Mesodermal cell (in vitro differentiated cells): ENCODE measurements at regions not wholly inside any gene's neighbourhood (a gene's known extent, or its start where the extent isn't known, plus 50 kb on each side); places are given as distances from the start of the nearest gene placed in this dataset.

ENCODE experiments used
- H3K27ac ChIP-seq: 2 replicates; pipeline ENCODE4 v1.7.0; 2013; ENCODE audit warnings: mild to moderate bottlenecking, low read depth, low read length, moderate library complexity; ENCODE audit not compliant: severe bottlenecking
- H3K36me3 ChIP-seq: 2 replicates; pipeline ENCODE4 v1.7.1; 2013; ENCODE audit warnings: mild to moderate bottlenecking, low read length, moderate library complexity; ENCODE audit not compliant: control insufficient read depth, insufficient read depth
- H3K4me1 ChIP-seq: one replicate; pipeline ENCODE4 v1.7.1; 2013; ENCODE audit warnings: mild to moderate bottlenecking, low read length; ENCODE audit not compliant: insufficient read depth, control insufficient read depth, poor library complexity, severe bottlenecking
- H3K4me3 ChIP-seq: 2 replicates; pipeline ENCODE4 v1.7.0; 2013; ENCODE audit warnings: low read length, control low read depth, mild to moderate bottlenecking; ENCODE audit not compliant: insufficient read depth, poor library complexity, severe bottlenecking; ENCODE audit errors: extremely low read depth
- H3K9me3 ChIP-seq: 2 replicates; pipeline ENCODE4 v1.7.1; 2013; ENCODE audit warnings: mild to moderate bottlenecking, low read length, moderate library complexity; ENCODE audit not compliant: control insufficient read depth
- WGBS, 2 experiments: methylation state at CpG; one replicate each; pipeline ENCODE4 v1.1.5; 2013; ENCODE audit warnings: missing lambda C conversion rate in 2 of 2; ENCODE audit not compliant: insufficient coverage in 2 of 2; 5-methylcytosine and 5-hydroxymethylcytosine counted together

DNA sequence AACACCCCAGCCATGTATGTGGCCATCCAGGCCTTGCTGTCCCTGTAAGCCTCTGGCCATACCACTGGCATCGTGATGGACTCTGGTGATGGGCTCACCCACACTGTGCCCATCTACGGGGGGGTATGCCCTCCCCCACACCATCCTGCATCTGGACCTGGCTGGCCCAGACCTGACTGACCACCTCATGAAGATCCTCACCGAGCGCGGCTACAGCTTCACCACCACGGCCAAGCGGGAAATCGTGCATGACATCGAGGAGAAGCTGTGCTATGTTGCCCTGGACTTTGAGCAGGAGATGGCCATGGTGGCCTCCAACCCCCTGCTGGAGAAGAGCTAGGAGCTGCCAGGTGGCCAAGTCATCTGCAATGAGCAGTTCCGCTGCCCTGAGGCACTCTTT lies 80.4 kb upstream of the ZCCHC2 start:
- H3K9me3 ChIP-seq = no peaks in the 10 kb centered on the region
- no peak overlapping the region for H3K27ac ChIP-seq
- 95% methylated on average over 9 of the region's 10 CpGs for WGBS, 2 experiments
- H3K4me1 ChIP-seq = peaks cover 3% of the 10 kb centered on the region
- H3K4me3 ChIP-seq = no peak overlapping the region
- no peaks in the 10 kb centered on the region for H3K36me3 ChIP-seq

GRCh38 chr18:62445386-62445917 lies 77.4 kb upstream of the ZCCHC2 start:
- H3K27ac ChIP-seq = no peak overlapping the region
- no CpG with 5 or more reads among the region's 4 CpGs for WGBS, 2 experiments
- H3K4me1 ChIP-seq = peaks cover 4% of the 10 kb centered on the region
- H3K4me3 ChIP-seq = no peak overlapping the region
- no peaks in the 10 kb centered on the region for H3K9me3 ChIP-seq
- no peaks in the 10 kb centered on the region for H3K36me3 ChIP-seq

GRCh38 chr18:62446511-62446910 lies 76.3 kb upstream of the ZCCHC2 start:
- Histone ChIP-seq H3K36me3 (no peaks in the 10 kb centered on the region), H3K27ac (no peak overlapping the region), H3K4me1 (peaks cover 12% of the 10 kb centered on the region), H3K9me3 (no peaks in the 10 kb centered on the region), H3K4me3 (no peak overlapping the region)
- 87 to 93% methylated on average over 2 of the region's 2 CpGs for WGBS, 2 experiments

DNA sequence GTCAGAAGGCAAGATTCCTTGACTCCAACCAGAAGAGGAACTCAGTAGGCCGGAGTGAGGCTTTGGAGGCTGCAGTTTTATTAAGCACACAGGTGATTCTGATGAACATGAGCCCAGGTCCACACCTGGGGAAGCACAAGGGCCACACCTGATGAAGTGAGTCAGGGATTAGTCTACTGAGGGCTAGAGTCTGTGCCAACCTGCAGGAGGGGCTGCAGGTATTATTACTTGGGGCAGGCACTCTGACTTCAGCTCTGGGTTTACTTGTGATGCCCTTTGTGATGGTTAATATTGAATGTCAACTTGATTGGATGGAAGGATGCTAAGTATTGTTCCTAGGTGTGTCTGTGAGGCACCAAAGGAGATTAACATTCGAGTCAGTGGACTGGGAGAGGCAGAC lies 75.2 kb upstream of the ZCCHC2 start:
- Histone ChIP-seq H3K4me3 (no peak overlapping the region), H3K27ac (no peak overlapping the region), H3K36me3 (no peaks in the 10 kb centered on the region), H3K9me3 (no peaks in the 10 kb centered on the region), H3K4me1 (peaks cover 12% of the 10 kb centered on the region)
- 90 to 91% methylated on average over 2 of the region's 2 CpGs for WGBS, 2 experiments

- H3K4me1 ChIP-seq = peaks cover 12% of the 10 kb centered on the region
- no peak overlapping the region for H3K27ac ChIP-seq
- no peaks in the 10 kb centered on the region for H3K36me3 ChIP-seq
- H3K4me3 ChIP-seq = no peak overlapping the region
- no peaks in the 10 kb centered on the region for H3K9me3 ChIP-seq
- WGBS, 2 experiments = 82 to 88% methylated on average over 1 to 3 of the region's 6 CpGs
Measured at GRCh38 chr18:62448426-62448825, 74.4 kb upstream of the ZCCHC2 start.

DNA sequence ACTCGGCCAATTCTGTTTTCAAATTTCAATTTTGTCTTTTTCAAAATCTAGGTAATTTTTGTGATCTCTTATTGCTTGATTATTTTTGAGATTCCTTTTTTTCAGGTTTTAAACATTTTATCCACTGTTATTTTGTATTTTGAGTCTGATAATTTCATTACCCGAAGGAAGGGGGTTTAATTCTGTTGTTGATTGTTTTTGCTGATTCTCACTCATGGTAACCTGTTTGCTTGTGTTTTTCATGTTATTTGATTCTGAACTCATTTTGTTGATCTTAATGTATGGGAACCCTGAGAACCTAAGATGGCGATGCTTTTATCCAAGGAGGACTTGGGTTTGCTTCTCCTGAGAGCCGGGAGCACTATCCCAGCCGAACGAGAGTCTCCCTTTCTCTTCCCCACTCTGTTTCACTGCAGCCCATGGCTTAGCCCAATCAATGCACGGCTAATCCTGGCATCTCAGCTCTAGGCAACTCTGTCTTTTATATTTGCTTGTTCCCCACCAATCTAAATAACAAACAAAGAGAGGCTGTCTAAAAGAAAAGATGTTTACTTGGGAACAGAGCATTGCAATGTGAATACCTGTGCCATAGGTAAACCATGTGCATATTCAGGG lies 73.2 kb upstream of the ZCCHC2 start:
- Histone ChIP-seq H3K36me3 (no peaks in the 10 kb centered on the region), H3K27ac (no peak overlapping the region), H3K9me3 (no peaks in the 10 kb centered on the region), H3K4me1 (peaks cover 12% of the 10 kb centered on the region), H3K4me3 (no peak overlapping the region)
- WGBS, 2 experiments = 94 to 100% methylated on average over 1 to 3 of the region's 7 CpGs

DNA sequence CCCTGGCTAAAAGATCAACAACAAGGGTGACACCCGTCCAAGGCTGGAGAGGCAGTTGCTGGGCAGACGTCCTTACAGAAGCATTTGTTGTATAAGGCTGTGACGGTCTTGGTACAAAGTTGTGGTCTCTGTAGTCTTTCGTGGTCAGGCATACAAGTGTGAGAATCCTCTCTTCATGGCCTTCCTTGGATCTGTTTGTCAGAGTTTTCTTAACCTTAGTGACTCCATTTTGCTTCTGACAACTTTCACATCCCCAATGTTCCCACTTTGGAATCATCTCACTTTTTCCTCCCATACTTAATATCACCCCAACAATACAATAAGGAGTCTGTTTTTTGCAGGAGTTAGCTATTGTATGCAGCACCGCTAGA lies 72.7 kb upstream of the ZCCHC2 start:
- H3K4me3 ChIP-seq = no peak overlapping the region
- H3K4me1 ChIP-seq = peaks cover 12% of the 10 kb centered on the region
- peak overlapping the region; percentile 77 for H3K27ac ChIP-seq
- no peaks in the 10 kb centered on the region for H3K36me3 ChIP-seq
- WGBS, 2 experiments = 93 to 100% methylated on average over 4 of the region's 5 CpGs
- no peaks in the 10 kb centered on the region for H3K9me3 ChIP-seq

GRCh38 chr18:62450546-62451410 lies 72.0 kb upstream of the ZCCHC2 start:
- Histone ChIP-seq H3K36me3 (no peaks in the 10 kb centered on the region), H3K4me3 (no peak overlapping the region), H3K9me3 (no peaks in the 10 kb centered on the region), H3K4me1 (peaks cover 12% of the 10 kb centered on the region), H3K27ac (peak overlapping the region; percentile 77)
- 68 to 70% methylated on average over 12 to 14 of the region's 15 CpGs for WGBS, 2 experiments

- 88 to 96% methylated on average over 5 of the region's 5 CpGs for WGBS, 2 experiments
- Histone ChIP-seq H3K9me3 (no peaks in the 10 kb centered on the region), H3K4me1 (peaks cover 12% of the 10 kb centered on the region), H3K27ac (no peak overlapping the region), H3K4me3 (no peak overlapping the region), H3K36me3 (no peaks in the 10 kb centered on the region)
Measured at GRCh38 chr18:62452280-62452831, 70.5 kb upstream of the ZCCHC2 start.

GRCh38 chr18:62453864-62454263 lies 69.0 kb upstream of the ZCCHC2 start:
- Histone ChIP-seq H3K4me1 (peaks cover 12% of the 10 kb centered on the region), H3K4me3 (no peak overlapping the region), H3K36me3 (no peaks in the 10 kb centered on the region), H3K27ac (no peak overlapping the region), H3K9me3 (no peaks in the 10 kb centered on the region)
- 80 to 93% methylated on average over 1 to 2 of the region's 3 CpGs for WGBS, 2 experiments
